Eye (tissue), 1 donor: ENCODE measurements at regions not wholly inside any gene's neighbourhood (a gene's known extent, or its start where the extent isn't known, plus 50 kb on each side); places are given as distances from the start of the nearest gene placed in this dataset.

Experiments
- DNase-seq: peaks from one replicate; pipeline ENCODE4 v3.0.0-alpha.2; 2015

DNA sequence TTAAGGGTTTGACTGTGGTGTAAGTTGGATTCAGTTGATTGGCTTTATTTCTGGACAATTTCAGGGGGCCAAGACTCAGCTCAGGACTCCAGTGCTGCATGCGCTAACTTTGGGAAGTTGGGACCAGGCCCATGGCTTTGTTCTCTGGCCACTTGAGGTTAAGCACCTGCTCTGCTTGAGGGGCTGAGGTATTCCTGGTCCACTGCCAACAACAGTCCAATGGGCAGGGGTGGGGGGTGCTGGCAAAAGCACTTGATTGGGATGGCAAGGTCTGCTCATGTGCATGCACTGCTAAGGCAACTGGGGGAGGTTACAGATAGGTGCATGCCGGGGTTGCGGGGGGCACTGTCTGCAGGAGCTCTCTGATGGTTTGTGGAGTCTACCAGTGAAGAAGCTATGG lies 52.6 kb upstream of the ASB17 start:
- no peak for DNase-seq

DNA sequence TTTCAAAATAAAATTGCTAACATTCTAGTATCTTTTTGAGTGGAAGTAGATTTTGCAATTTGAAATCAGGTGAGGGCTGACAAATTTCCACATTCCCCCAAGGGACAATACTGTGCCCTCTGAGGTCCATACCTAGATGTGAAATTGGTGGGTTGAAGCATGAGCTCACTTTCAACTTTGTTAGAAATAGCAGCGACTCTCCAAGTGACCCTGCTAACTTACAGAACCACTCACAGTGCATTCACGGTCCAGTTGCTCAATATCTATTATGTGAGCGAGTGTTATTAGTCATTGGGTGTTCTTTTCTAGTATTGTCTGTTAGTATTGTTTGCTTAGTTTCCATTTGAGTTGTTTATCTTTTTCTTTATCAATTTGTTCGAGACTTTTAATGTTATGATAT lies 53.6 kb upstream of the ASB17 start:
- no peak for DNase-seq

DNA sequence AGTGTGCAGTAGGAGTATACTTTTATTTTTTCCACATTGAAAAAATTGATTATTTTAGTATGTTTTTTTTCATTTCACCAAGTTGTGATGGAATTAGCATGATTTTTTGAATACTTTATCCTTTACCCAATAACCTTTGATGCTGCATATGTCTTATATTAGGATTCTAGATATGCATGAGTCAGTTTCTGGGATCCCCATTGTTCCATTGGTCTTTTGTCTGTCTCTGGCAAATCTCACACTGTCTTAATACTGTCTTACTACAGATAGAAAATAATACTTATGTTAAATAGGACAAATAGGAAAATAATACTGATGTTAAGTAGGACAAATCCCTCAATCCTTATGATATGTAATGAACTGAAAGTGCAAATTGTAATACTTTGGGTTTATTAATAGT lies 54.3 kb upstream of the ASB17 start:
- no peak for DNase-seq

DNA sequence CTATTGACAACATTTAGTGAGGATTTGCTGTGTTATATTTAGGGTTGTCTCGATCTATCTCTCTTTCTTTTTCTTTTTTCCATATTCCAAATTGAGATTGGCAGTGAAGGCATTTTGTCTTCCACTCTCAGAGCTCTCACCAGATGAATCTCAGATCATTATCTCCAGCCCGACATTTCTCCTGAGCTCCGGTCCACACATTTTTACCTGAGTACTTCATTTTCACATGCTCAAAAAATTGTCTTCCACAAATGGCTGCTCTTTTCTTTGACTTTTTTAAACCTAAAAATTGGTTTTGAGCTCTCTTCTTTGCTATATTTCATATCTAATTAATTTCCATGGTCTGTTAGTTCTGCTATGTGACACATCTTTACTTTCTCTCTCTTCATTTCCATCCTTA lies 56.9 kb upstream of the ASB17 start:
- no peak for DNase-seq

- DNase-seq: no peak
Measured at GRCh38 chr1:75990686-75991085, 58.5 kb upstream of the ASB17 start.

DNA sequence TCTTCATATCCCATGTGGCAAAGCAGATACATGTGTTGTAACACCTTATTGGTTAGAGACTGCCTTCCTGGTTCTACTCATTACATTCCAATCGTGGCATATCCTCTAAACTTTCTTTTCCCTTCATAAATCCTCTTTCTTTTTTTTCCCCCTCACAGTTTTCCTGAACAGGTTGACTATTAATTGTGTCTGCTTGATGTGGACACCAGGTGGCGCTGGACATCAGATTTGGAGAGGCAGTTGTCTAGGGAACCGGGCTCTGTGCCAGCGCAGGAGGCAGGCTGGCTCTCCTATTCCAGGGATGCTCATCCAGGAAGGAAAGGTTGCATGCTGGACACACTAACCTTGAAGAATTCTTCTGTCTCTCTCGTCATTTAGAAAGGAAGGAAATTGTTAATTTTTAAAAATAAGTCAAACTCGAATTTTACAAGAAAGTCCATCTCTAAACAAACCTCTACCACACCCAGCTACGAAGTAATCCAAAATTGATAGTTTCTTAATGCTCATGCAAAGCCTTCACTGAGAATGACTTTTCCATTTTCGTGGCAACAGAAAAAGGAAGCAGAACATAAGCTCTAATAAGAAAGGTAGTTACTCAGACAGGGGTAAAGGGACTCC lies 59.4 kb upstream of the ASB17 start:
- DNase-seq: peak; percentile 95

GRCh38 chr1:75992312-75992711 lies 60.1 kb upstream of the ASB17 start:
- no peak for DNase-seq

DNA sequence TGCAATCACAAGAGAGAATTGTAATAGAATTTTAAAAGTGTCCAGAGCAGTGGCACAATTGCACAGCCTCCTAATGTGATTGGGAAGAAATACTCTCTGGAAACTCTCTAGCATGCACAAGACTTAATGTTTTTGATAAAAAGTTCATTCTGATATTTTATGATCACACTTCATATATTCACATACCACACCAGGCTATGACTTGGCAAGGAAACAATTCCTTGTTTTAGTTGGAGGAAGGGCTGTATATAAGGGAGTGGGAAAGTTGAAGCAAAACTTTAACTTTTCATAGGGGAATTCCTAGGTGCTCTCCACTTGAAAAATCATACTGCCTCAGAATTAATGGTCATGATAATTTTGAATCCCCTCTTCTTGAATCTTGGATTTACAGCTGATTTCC lies 61.5 kb upstream of the ASB17 start:
- no peak for DNase-seq

GRCh38 chr1:75996196-75996595 lies 64.0 kb upstream of the ASB17 start:
- DNase-seq: peak; percentile 2

DNA sequence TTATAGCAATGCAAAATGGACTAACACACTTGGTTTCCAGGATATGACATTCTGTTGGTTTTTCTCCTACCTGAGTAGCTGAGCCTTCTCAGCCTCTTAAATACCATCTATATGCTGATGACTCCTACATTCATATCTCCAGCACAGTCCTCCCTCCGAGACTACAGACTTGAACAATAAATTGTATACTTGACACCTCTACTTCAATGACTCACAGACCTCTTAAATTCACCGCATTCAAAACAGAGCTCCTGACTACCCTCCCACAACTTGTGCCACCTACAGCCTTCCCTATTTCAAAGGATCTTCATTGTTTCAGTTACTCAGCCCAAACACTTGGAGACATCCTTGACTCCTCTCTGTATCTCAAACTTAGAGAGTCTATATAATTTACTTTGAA lies 66.8 kb upstream of the ASB17 start:
- no peak for DNase-seq

GRCh38 chr1:76003946-76004345 lies 70.6 kb upstream of the ST6GALNAC3 start:
- no peak for DNase-seq

GRCh38 chr1:76005765-76006164 lies 68.8 kb upstream of the ST6GALNAC3 start:
- DNase-seq: no peak

DNA sequence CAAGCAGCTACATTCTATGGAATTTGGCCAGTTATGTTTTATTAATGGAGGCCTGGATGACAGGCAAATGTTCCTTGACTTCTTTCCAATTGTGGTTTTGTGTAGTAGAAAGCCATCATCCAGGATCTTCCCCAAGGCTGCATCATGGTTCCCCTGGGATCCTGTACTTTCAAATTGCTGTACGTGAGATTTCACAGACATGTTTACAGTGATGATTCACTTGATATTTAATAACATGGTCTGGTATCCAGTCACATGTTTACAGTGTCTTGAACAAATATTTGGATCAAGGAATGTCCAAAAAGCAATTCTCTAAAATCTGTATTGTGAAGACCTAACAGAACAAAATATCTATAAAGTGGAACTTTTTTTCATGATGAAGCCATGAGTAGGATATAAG lies 68.3 kb upstream of the ST6GALNAC3 start:
- peak; percentile 35 for DNase-seq

GRCh38 chr1:76010802-76011201 lies 63.7 kb upstream of the ST6GALNAC3 start:
- no peak for DNase-seq

GRCh38 chr1:76012341-76013205 lies 62.0 kb upstream of the ST6GALNAC3 start:
- DNase-seq: peak; percentile 24

- DNase-seq: no peak
Measured at GRCh38 chr1:76013206-76013581, 61.4 kb upstream of the ST6GALNAC3 start.

DNA sequence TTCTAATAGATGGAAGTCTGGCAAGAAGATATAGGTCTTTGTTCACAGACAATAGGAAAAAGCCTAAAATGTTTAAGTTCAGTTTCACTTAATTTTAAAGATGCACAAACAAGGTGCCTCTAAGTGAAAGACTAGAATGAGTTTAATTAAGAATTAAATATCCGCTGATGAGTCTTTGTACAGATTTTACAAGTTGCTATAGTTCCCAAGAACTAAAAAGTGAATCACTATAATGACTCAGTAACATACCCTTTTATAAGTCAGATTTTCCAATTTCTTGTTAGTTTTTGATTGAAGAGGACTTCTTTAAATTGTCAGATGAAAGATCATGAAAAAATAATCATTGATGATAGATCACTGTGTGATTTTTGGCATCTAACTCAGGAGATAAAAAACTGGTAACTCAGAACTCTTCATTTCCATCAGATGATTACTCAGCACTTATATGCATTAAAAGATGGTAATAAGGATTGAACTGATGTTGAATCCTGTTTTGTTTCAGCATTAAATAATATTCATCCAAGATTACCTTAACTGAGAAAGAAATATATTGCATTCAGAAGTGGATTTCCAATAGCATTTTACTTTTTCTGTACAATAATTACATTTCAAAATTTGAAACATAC lies 59.0 kb upstream of the ST6GALNAC3 start:
- DNase-seq: no peak

- no peak for DNase-seq
Measured at GRCh38 chr1:76018045-76018444, 56.5 kb upstream of the ST6GALNAC3 start.

GRCh38 chr1:76021846-76022245 lies 52.7 kb upstream of the ST6GALNAC3 start:
- no peak for DNase-seq

GRCh38 chr1:76023669-76024435 lies 50.7 kb upstream of the ST6GALNAC3 start:
- DNase-seq: no peak
